ENCODE measurements at regions not wholly inside any gene's neighbourhood (a gene's known extent, or its start where the extent isn't known, plus 50 kb on each side); places are given as distances from the start of the nearest gene placed in this dataset.

- TF ChIP-seq CTCF (IDR thresholded peaks at IDR 0.05; ENCODE audit: low read depth, low read length, poor library complexity, severe bottlenecking) (no peak), EZH2phosphoT487 (IDR thresholded peaks at IDR 0.05; ENCODE audit: borderline replicate concordance, low read length) (no peak)
Observed at GRCh38 chr20:4066551-4066950, 51.2 kb upstream of the RNF24 start.
